GM19239 (cell line): ENCODE measurements at regions not wholly inside any gene's neighbourhood (a gene's known extent, or its start where the extent isn't known, plus 50 kb on each side); places are given as distances from the start of the nearest gene placed in this dataset.
"Not testable (repeated sequence)": the region's sequence is repeated elsewhere in the genome, so short reads cannot be mapped to it uniquely, and the experiment has no call there.

ENCODE experiments used
- DNase-seq: peaks from one replicate; pipeline ENCODE4 v3.0.0; 2011; ENCODE audit warnings: low spot score; ENCODE audit not compliant: insufficient read length
- FAIRE-seq: peaks from 2 replicates; lab custom pipeline; 2011; peaks lifted over from hg19 to GRCh38; lab: Jason Lieb, UNC

DNA sequence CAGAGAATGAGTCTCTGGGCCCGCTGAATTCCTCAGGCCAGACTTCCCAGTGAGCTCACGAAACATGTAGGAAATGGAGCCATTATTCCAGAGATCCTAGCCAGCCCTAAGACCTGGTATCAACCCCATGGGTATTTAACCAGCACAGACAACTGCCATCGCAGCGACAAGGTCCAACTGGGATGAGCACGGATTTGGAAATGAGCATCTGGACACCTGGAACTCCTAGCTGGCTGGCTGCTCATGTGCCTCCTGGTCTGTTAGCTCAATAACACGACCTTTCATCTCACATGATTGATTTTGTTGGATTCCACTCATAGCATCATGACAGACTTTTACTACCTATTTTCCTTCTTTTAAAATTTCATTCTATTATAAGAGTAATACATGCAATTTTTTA is 51.0 kb downstream of the POU3F3 start:
- DNase-seq (no peak), FAIRE-seq (no peak)

GRCh38 chr2:104909317-104909716 is 55.4 kb downstream of the POU3F3 start:
- FAIRE-seq (no peak), DNase-seq (no peak)

GRCh38 chr2:104914509-104914908 is 60.6 kb downstream of the POU3F3 start:
- FAIRE-seq (no peak), DNase-seq (no peak)

DNA sequence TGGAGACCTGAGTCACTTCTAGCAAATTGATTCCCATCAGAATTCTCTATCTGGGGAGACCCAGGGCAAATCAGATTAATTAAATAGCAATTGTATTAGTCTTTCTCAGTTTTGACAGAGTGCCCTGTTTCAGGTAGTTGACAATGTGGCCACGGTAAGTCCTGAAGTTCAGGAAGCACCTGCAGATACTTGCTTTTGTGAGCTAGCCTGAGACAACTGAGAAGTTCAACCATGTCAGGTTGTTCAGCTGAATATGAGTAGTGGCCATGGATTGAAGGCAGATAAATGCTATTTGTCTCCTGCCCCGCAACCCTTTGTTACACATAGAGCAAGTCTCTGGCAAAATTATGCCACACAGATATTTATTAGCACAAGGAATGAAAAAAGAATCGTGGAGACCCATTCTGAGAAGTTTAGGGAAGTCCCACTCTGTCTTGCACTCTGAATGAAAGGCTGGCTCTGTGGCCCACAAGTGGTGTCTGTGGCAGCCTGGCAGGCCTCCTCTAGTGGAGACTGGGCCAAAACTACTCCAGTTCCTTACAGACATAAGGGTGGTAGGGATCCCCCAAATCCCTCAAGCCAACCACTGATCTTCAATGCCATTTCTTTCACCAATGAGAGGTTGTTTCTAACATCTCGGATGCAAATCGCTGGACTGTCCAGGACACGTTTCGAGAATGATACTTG is 61.3 kb downstream of the POU3F3 start:
- DNase-seq (no peak), FAIRE-seq (no peak)

- FAIRE-seq (no peak), DNase-seq (no peak)
Measured at GRCh38 chr2:104919127-104919526, 65.2 kb downstream of the POU3F3 start.

DNA sequence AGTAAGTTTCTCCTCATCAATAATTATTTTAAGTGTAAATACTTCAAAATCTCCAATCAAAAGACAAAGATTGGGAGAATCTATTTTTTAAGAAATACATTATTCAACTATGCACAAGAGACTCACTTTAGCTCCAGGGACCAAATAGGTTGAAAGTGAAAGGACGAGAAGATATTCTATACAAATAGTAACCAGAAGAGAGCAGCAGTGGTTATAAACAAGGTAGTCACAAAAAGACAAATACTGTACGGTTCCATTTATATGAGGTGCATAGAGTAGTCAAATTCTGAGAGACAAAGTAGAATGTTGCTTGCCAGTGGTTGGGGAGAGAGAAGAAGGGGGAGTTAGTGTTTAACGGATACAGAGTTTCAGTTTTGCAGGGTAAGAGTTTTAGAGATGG is 69.8 kb downstream of the POU3F3 start:
- DNase-seq (no peak), FAIRE-seq (no peak)

- FAIRE-seq, result no peak
Measured at GRCh38 chr2:104929663-104930062, 75.7 kb downstream of the POU3F3 start.

DNA sequence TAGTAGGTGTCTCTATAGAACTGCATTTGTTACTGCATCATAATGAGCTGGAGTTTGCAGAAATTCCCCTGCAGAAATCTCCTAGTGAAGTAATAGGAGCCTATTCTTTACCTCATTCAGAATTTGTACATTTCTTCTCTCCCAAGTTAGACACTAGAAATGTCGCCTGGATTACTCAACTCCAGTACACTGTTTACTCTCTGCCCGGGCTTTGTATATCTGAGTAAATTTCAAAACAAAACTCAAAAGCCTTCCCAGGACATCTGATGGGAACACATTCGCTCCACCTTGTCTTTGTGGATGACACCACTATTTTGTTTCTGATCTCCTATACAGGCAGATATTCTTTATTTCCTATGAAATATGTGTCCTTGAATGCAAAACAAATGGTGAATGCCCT is 76.8 kb downstream of the POU3F3 start:
- no peak for DNase-seq
- FAIRE-seq, result no peak

More at GRCh38 chr2:104929663-104930062, 75.7 kb downstream of the POU3F3 start:
- DNase-seq, result no peak

DNA sequence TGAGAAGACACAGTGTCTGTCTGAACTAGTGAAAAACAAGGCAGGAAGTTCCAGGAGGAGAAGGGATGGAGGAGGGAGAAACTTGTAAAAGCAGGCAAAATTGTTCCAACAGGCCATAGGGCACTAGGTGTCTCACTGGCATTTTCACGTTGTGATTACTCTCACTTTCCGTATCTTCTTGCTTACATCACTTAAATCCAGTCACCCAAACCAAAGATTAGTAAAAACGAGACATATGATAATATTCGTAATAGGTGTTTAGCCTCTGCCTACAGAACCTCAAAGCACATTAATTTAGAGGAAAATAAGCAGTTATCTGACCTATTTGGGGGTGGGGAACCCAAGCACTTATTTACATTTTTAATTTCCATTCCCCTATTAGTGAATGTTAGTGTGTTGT is 78.3 kb downstream of the POU3F3 start:
- no peak for DNase-seq
- FAIRE-seq, result no peak

DNA sequence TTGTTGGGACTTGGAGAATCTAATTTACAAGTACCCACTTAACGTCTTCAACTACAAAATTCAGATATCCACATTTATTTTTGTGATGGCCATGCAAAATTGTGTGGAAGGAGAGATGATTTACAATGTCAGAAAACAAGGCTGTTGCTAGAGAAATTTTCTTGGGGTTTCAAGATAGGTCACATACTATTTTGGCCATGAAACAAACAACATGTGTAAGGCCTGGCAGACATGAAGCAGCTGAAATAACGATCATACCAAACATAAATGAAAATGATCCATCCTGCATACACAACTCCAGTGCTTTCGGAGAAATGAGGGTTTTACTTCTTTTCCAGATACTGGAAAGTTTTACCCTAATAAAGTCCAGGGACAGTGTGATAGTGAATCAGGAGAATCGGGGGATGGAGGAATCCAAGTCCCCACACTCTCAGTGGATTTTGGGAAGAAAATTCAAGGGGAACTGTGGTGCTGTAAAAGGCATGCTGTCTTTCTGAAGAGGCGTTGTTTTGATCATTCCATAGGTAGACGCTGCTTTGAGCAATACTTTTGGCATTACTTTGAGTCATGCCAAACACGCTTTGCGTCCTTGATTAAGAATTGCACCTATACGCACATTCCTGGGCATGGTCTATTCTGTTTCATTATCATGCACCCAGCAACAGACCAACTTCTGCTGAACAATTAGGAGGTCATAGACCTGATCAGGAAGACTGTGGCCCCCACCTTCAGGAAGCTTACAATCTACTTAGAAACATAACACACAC is 79.4 kb downstream of the POU3F3 start:
- no peak for DNase-seq
- FAIRE-seq, result no peak

DNA sequence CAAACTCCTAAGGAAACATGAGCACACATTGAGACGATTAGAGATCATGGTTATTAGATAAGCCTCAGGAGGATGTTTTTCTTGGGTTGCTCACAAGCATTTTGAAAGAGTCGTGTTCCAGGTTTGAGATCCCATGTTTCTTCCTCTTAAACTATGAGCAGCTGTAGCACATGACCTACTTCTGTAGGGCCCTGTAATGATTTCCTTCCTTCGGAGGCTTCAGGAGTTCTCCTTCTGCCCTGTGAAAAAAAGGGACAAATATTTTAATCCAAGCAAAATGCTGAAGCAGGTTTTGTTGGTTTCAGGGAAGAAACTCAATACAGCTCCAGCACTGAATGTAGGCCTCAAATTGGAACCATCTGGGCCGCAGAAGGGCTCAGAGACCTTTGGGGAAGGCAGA is 82.6 kb downstream of the POU3F3 start:
- FAIRE-seq, result no peak

GRCh38 chr2:104938231-104938941 is 84.5 kb downstream of the POU3F3 start:
- DNase-seq (no peak), FAIRE-seq (no peak)

More for the DNA sequence above, 82.6 kb downstream of the POU3F3 start:
- no peak for DNase-seq

GRCh38 chr2:104939570-104940217 is 85.8 kb downstream of the POU3F3 start:
- no peak for FAIRE-seq

GRCh38 chr2:104944495-104944894 is 90.6 kb downstream of the POU3F3 start:
- FAIRE-seq, result no peak
- DNase-seq, result no peak

More at GRCh38 chr2:104939570-104940217, 85.8 kb downstream of the POU3F3 start:
- no peak for DNase-seq

GRCh38 chr2:104945121-104945520 is 91.2 kb downstream of the POU3F3 start:
- FAIRE-seq (no peak), DNase-seq (no peak)

DNA sequence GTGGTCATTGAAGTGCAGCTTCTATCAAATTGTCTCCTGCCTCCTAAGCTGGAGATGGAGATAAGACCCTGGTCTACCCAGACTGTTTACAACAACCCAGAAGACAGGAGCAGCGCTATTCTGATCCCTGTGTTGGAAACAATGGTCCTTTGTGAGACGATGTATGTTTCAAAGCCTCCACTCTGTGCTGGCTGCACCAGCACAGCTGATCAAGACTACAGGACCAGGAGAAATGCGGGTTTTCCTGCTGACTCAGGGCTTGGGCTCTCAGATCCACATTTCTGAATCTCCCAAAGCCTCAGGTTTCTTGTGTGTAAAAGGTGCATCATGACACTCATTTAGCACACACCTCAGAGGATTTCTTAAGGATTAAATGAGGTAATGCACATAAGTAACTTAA is 92.0 kb downstream of the POU3F3 start:
- DNase-seq (no peak), FAIRE-seq (no peak)

DNA sequence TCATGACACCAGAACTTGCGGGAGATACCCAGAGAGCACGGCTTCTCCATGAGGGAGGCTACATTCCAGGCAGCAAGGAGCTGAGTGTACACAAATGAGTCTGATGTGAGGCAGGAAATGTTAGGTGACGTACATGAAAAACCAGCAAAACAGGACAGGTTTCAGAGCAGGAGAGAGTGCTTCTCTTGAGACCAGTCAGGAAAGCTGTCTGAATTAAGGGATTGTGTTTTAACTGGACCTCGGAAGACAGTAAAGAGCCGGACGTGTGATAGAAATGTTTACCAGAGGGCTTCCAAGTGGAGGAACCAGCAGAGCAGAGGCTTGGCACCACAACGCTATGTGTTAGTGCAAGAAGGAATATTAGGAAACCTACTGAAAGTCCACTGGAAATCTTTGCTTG is 90.4 kb upstream of the MRPS9 start:
- FAIRE-seq, DNase-seq: not testable (repeated sequence)

- DNase-seq (no peak), FAIRE-seq (no peak)
Measured at GRCh38 chr2:104952976-104953375, 84.9 kb upstream of the MRPS9 start.

GRCh38 chr2:104965900-104966299 is 72.0 kb upstream of the MRPS9 start:
- FAIRE-seq (no peak), DNase-seq (no peak)

DNA sequence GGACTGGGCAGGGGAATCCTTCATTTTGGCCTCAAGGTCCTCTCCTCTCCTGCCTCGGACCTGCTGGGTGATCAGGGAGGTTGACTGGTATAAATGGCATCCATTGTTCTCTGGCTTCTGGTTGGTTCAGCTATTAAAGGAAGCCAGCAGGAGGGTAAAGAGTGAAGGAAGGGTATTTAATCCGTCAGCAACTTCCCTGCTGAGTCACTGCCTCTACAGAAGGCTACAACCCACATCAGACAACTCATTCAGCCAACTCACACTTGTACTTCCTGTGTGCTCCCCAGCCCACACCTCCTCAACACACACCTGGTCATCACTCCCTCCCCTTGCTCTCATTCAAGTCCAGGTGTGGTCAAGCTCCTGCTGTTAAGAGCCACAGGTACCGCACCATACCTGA is 68.3 kb upstream of the MRPS9 start:
- DNase-seq (no peak), FAIRE-seq (no peak)

GRCh38 chr2:104975371-104975770 is 62.5 kb upstream of the MRPS9 start:
- FAIRE-seq (no peak), DNase-seq (no peak)
